ENCODE measurements at regions not wholly inside any gene's neighbourhood (a gene's known extent, or its start where the extent isn't known, plus 50 kb on each side); places are given as distances from the start of the nearest gene placed in this dataset.

DNA sequence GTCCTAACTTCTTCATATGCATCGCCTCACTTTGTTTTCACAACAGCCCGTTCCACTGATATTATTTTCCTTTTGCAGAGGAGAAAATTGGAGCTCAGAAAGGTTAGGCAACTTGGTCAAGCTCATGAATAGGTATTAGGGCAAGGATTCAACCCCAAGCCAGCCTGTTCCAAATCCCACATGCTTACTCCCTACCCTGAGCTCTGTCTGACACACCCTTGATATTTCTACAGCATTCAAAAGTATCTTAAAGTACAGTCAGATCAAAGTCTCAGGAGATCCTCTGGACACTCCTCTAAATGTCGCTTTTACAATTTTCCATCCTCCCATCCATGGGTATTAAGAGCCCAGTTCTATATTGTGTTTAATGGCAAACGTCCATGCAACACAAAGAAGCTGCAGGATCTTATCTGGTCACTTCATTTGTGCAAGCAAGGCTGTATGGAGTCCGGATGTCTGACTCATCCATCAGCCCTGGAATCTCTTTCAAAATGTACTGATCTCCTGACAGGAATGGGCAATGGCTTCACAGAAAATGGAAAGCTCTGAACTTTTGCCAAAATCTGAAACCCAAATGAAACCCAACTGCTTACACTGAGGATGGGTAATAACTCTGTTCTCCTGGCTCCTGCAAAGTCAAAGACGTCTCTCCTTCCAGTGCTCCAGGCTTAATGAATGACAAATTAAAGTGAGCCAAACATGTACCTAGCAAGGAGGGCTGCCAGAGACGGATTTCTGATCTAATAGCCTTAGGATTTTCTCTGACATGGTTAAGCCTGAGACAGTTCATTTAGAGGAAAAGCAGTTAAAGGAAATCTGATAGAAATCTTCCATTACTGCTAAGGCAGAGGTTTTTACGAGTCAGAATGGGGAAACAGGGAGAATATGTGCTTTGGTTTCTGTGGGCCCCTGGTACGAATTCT is 230.9 kb upstream of the RORA start:
- Histone ChIP-seq H3K4me3 (ENCODE audit: low read length) (no peak overlapping the region), H3K9me3 (ENCODE audit: control insufficient read depth, low read length) (peaks cover under 1% of the 10 kb centered on the region), H3K9ac (ENCODE audit: extremely low read depth, low read length, poor library complexity, severe bottlenecking) (no peak overlapping the region), H3K27ac (ENCODE audit: low read depth, low read length) (no peak overlapping the region), H3K36me3 (ENCODE audit: control insufficient read depth, insufficient read depth, low read length) (no peaks in the 10 kb centered on the region), H3K4me1 (ENCODE audit: control insufficient read depth, insufficient read depth, low read length) (no peaks in the 10 kb centered on the region), H3K27me3 (ENCODE audit: control insufficient read depth, insufficient read depth, low read length, poor library complexity, severe bottlenecking) (no peaks in the 10 kb centered on the region)
- no peak for DNase-seq
- no peak overlapping the region for H3K4me3 Mint-ChIP-seq
- no peak overlapping the region for H3K27ac Mint-ChIP-seq
- no peaks in the 10 kb centered on the region for H3K4me1 Mint-ChIP-seq
- TF ChIP-seq CTCF (conservative IDR thresholded peaks at IDR 0.05), result no peak
- 87 to 92% methylated on average over 5 to 8 of the region's 9 CpGs for WGBS, 2 experiments (ENCODE audit: insufficient coverage in 1 of 2, insufficient read length in 1 of 2)
- no peaks in the 10 kb centered on the region for H3K27me3 Mint-ChIP-seq (ENCODE audit: insufficient read depth)
- peaks cover 2% of the 10 kb centered on the region for H3K9me3 Mint-ChIP-seq
- no peaks in the 10 kb centered on the region for H3K36me3 Mint-ChIP-seq (ENCODE audit: low read depth)

DNA sequence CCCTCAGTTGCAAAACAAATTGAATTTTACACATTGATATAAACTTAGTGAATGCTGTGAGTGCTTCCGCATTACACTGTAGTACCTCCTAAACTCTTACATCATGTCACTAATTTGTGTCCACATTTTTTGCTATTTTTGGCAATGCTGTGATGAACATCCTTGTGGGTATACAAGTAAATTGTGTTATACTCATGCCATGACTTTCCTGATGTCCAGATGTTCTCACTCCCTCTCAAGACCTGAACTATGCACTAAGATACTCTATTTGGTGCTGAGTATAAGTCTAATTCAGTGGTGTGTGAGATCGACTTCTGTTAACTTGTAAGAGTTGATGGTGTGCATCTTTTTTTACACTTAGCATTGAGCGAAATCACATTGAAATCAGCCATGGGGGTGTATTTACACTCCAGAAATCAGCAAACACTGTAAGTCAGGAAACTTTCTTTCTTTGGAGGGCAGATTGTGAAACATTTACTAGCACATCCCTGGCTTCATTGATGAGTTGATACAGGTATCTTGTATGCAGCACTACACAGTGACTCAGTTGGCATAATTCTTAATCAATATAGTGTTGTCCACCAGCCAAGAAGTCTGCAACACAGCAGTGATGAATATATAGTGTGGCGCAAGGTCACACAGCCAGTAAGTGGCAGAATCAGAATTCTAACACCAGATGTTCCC is 228.1 kb upstream of the RORA start:
- DNase-seq, result no peak
- no peaks in the 10 kb centered on the region for H3K27me3 ChIP-seq (ENCODE audit: control insufficient read depth, insufficient read depth, low read length, poor library complexity, severe bottlenecking)
- 89 to 100% methylated on average over 1 to 4 of the region's 4 CpGs for WGBS, 2 experiments (ENCODE audit: insufficient coverage in 1 of 2, insufficient read length in 1 of 2)
- H3K36me3 ChIP-seq (ENCODE audit: control insufficient read depth, insufficient read depth, low read length), result no peaks in the 10 kb centered on the region
- no peak overlapping the region for H3K9ac ChIP-seq (ENCODE audit: extremely low read depth, low read length, poor library complexity, severe bottlenecking)
- no peak overlapping the region for H3K4me3 ChIP-seq (ENCODE audit: low read length)
- H3K4me3 Mint-ChIP-seq, result no peak overlapping the region
- no peak for TF ChIP-seq CTCF (conservative IDR thresholded peaks at IDR 0.05)
- H3K9me3 ChIP-seq (ENCODE audit: control insufficient read depth, low read length), result no peaks in the 10 kb centered on the region
- H3K9me3 Mint-ChIP-seq, result no peaks in the 10 kb centered on the region
- no peaks in the 10 kb centered on the region for H3K27me3 Mint-ChIP-seq (ENCODE audit: insufficient read depth)
- no peaks in the 10 kb centered on the region for H3K4me1 Mint-ChIP-seq
- H3K27ac Mint-ChIP-seq, result no peak overlapping the region
- no peak overlapping the region for H3K27ac ChIP-seq (ENCODE audit: low read depth, low read length)
- H3K4me1 ChIP-seq (ENCODE audit: control insufficient read depth, insufficient read depth, low read length), result no peaks in the 10 kb centered on the region
- no peaks in the 10 kb centered on the region for H3K36me3 Mint-ChIP-seq (ENCODE audit: low read depth)

DNA sequence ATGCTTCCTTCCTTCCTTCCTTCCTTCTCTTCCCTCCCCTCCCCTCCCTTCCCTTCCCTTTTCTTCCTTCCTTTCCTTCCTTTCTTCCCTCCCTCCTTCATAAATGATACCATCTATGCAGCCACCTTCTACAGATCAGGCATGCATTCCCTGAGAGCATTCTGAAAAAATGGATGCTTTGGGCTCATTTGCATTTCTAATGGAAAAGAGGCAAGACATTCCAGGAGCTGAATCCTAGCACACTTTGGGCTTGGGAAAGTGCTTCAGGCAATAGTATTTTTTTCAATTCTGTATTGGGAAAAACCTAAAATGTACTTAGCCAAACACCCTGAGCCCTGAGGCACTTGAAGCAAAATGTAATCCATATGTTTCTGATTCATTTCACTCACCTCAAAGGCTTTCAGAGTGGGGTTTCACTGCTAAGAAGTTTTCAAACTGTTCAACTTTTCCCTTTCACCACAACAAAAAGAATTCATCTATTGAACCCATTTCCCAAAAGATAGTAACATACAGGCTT is 220.1 kb upstream of the RORA start:
- Mint-ChIP-seq H3K4me1 (no peaks in the 10 kb centered on the region), H3K4me3 (no peak overlapping the region), H3K36me3 (ENCODE audit: low read depth) (no peaks in the 10 kb centered on the region), H3K9me3 (peaks cover 2% of the 10 kb centered on the region), H3K27ac (no peak overlapping the region), H3K27me3 (ENCODE audit: insufficient read depth) (no peaks in the 10 kb centered on the region)
- H3K9me3 ChIP-seq (ENCODE audit: control insufficient read depth, low read length), result peaks cover 6% of the 10 kb centered on the region
- no peak for TF ChIP-seq CTCF (conservative IDR thresholded peaks at IDR 0.05)
- no peaks in the 10 kb centered on the region for H3K36me3 ChIP-seq (ENCODE audit: control insufficient read depth, insufficient read depth, low read length)
- H3K4me3 ChIP-seq (ENCODE audit: low read length), result no peak overlapping the region
- H3K4me1 ChIP-seq (ENCODE audit: control insufficient read depth, insufficient read depth, low read length), result no peaks in the 10 kb centered on the region
- no peak overlapping the region for H3K27ac ChIP-seq (ENCODE audit: low read depth, low read length)
- no peaks in the 10 kb centered on the region for H3K27me3 ChIP-seq (ENCODE audit: control insufficient read depth, insufficient read depth, low read length, poor library complexity, severe bottlenecking)
- no peak overlapping the region for H3K9ac ChIP-seq (ENCODE audit: extremely low read depth, low read length, poor library complexity, severe bottlenecking)
- no peak for DNase-seq

Data from endodermal cell (in vitro differentiated cells).